ENCODE measurements at regions not wholly inside any gene's neighbourhood (a gene's known extent, or its start where the extent isn't known, plus 50 kb on each side); places are given as distances from the start of the nearest gene placed in this dataset.

DNA sequence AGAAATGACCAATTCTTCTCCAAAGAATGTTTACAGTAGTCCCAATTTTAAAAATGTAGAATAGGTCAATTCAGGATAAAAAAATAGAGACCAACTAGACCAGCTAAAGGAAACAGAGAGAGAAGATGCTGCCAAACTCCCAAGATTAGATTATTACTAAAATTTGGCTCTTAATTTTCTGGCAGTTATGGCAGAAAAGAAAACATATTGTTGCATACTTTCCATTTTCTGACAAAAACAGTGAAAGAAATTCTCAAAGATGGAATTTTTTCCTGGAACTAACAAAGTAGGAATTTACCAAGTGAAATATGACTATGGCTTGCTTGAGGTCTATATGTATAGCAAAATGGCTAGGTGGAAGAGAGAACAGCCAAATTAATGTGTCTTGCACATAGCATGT, 138.3 kb upstream of the STK17B start:
- Histone ChIP-seq H3K36me3 (ENCODE audit: control insufficient read depth, insufficient read depth, low read length) (no peaks in the 10 kb centered on the region), H2AFZ (ENCODE audit: low read length) (no peak overlapping the region), H3K9me3 (ENCODE audit: control insufficient read depth, insufficient read depth, low read depth, low read length) (no peaks in the 10 kb centered on the region), H3K9ac (ENCODE audit: insufficient read depth, low read length) (no peak overlapping the region), H3K27ac (ENCODE audit: insufficient read depth, low read length) (no peak overlapping the region), H3K4me2 (ENCODE audit: extremely low read depth, insufficient read depth, low read length) (no peak overlapping the region), H4K20me1 (ENCODE audit: control insufficient read depth, extremely low read depth, insufficient read depth, low read length) (no peaks in the 10 kb centered on the region), H3K27me3 (ENCODE audit: control insufficient read depth, insufficient read depth, low read length) (no peaks in the 10 kb centered on the region), H3K4me1 (ENCODE audit: control insufficient read depth, extremely low read depth, insufficient read depth, low read length) (no peaks in the 10 kb centered on the region), H3K79me2 (ENCODE audit: control insufficient read depth, insufficient read depth, low read length) (no peaks in the 10 kb centered on the region), H3K4me3 (replicated peaks in 1 of 4; ENCODE audit: control extremely low read depth in 1 of 4, insufficient read depth in 1 of 4, low read depth in 3 of 4, low read length in 4 of 4) (no peak overlapping the region)
- no peak for DNase-seq (ENCODE audit: low read depth in 2 of 2)
- no peak for TF ChIP-seq EZH2 (IDR thresholded peaks at IDR 0.05; ENCODE audit: low read length, missing control alignments)
- TF ChIP-seq, protein P1, sequence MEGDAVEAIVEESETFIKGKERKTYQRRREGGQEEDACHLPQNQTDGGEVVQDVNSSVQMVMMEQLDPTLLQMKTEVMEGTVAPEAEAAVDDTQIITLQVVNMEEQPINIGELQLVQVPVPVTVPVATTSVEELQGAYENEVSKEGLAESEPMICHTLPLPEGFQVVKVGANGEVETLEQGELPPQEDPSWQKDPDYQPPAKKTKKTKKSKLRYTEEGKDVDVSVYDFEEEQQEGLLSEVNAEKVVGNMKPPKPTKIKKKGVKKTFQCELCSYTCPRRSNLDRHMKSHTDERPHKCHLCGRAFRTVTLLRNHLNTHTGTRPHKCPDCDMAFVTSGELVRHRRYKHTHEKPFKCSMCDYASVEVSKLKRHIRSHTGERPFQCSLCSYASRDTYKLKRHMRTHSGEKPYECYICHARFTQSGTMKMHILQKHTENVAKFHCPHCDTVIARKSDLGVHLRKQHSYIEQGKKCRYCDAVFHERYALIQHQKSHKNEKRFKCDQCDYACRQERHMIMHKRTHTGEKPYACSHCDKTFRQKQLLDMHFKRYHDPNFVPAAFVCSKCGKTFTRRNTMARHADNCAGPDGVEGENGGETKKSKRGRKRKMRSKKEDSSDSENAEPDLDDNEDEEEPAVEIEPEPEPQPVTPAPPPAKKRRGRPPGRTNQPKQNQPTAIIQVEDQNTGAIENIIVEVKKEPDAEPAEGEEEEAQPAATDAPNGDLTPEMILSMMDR (conservative IDR thresholded peaks at IDR 0.05 in 1 of 2, IDR thresholded peaks at IDR 0.05 in 1 of 2; ENCODE audit: low read depth in 1 of 2, low read length in 2 of 2), result no peak

DNA sequence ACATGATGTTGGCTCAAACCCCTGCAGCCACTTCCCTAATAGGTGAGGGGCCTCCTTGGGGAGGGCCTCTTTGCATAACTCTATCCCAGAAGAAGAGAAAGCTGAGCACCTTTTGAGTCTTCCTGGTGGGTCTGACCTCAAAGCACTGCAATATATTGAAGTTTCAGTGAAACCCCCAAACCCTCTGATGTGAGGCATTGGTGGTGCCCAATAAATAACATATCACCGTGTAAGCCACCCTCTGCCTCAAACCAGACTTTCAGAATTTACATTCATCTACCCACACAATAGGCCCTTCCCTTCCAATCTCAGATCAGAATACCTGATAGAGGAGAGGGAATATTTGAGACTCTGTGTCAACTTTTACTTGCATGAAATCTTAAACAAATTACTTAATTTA, 142.8 kb upstream of the STK17B start:
- Histone ChIP-seq H3K36me3 (ENCODE audit: control insufficient read depth, insufficient read depth, low read length) (no peaks in the 10 kb centered on the region), H3K4me2 (ENCODE audit: extremely low read depth, insufficient read depth, low read length) (no peak overlapping the region), H3K79me2 (ENCODE audit: control insufficient read depth, insufficient read depth, low read length) (no peaks in the 10 kb centered on the region), H3K27me3 (ENCODE audit: control insufficient read depth, insufficient read depth, low read length) (no peaks in the 10 kb centered on the region), H3K4me1 (ENCODE audit: control insufficient read depth, extremely low read depth, insufficient read depth, low read length) (peaks cover 5% of the 10 kb centered on the region), H3K4me3 (replicated peaks in 1 of 4; ENCODE audit: control extremely low read depth in 1 of 4, insufficient read depth in 1 of 4, low read depth in 3 of 4, low read length in 4 of 4) (no peak overlapping the region), H3K9ac (ENCODE audit: insufficient read depth, low read length) (no peak overlapping the region), H3K9me3 (ENCODE audit: control insufficient read depth, insufficient read depth, low read depth, low read length) (no peaks in the 10 kb centered on the region), H4K20me1 (ENCODE audit: control insufficient read depth, extremely low read depth, insufficient read depth, low read length) (no peaks in the 10 kb centered on the region), H3K27ac (ENCODE audit: insufficient read depth, low read length) (no peak overlapping the region), H2AFZ (ENCODE audit: low read length) (no peak overlapping the region)
- DNase-seq (ENCODE audit: low read depth in 2 of 2), result no peak
- TF ChIP-seq EZH2 (IDR thresholded peaks at IDR 0.05; ENCODE audit: low read length, missing control alignments), result no peak
- TF ChIP-seq, protein P1 (conservative IDR thresholded peaks at IDR 0.05 in 1 of 2, IDR thresholded peaks at IDR 0.05 in 1 of 2; ENCODE audit: low read depth in 1 of 2, low read length in 2 of 2), result no peak

DNA sequence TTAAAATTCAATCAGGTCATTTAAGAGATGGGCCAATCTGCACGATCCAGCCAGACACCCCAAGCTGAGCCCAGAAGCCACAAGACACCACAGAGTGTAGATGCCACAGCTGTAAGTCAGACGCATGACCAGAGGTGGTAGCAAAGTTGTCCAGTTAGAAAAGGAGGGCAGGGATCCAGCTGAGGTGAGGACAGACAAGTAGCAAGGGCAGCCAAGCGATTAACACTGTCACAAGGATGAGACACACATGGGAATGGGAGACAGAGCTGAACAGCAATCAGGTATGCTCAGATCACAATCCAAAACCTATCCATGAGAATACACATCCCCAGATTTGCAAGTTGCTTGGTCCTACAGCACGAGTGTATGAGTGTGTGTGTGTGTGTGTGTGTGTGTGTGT, 143.4 kb upstream of the STK17B start:
- Histone ChIP-seq H4K20me1 (ENCODE audit: control insufficient read depth, extremely low read depth, insufficient read depth, low read length) (no peaks in the 10 kb centered on the region), H3K36me3 (ENCODE audit: control insufficient read depth, insufficient read depth, low read length) (no peaks in the 10 kb centered on the region), H3K27ac (ENCODE audit: insufficient read depth, low read length) (no peak overlapping the region), H3K27me3 (ENCODE audit: control insufficient read depth, insufficient read depth, low read length) (no peaks in the 10 kb centered on the region), H3K9ac (ENCODE audit: insufficient read depth, low read length) (no peak overlapping the region), H3K4me3 (replicated peaks in 1 of 4; ENCODE audit: control extremely low read depth in 1 of 4, insufficient read depth in 1 of 4, low read depth in 3 of 4, low read length in 4 of 4) (no peak overlapping the region), H3K9me3 (ENCODE audit: control insufficient read depth, insufficient read depth, low read depth, low read length) (no peaks in the 10 kb centered on the region), H3K79me2 (ENCODE audit: control insufficient read depth, insufficient read depth, low read length) (no peaks in the 10 kb centered on the region), H3K4me2 (ENCODE audit: extremely low read depth, insufficient read depth, low read length) (no peak overlapping the region), H2AFZ (ENCODE audit: low read length) (no peak overlapping the region), H3K4me1 (ENCODE audit: control insufficient read depth, extremely low read depth, insufficient read depth, low read length) (peaks cover 5% of the 10 kb centered on the region)
- no peak for TF ChIP-seq EZH2 (IDR thresholded peaks at IDR 0.05; ENCODE audit: low read length, missing control alignments)
- TF ChIP-seq, protein P1 (conservative IDR thresholded peaks at IDR 0.05 in 1 of 2, IDR thresholded peaks at IDR 0.05 in 1 of 2; ENCODE audit: low read depth in 1 of 2, low read length in 2 of 2), result no peak
- peak in 1 of 2 donors; percentile 68 for DNase-seq (ENCODE audit: low read depth in 2 of 2)
